HepG2 (cell line): ENCODE measurements at regions not wholly inside any gene's neighbourhood (a gene's known extent, or its start where the extent isn't known, plus 50 kb on each side); places are given as distances from the start of the nearest gene placed in this dataset.

Experiments
- ATAC-seq: fragments of 200-7000 bp; cut with Tn5 transposase; 3 replicates; pipeline ENCODE4 v1.9.1; 2020; ENCODE audit warnings: mild to moderate bottlenecking, moderate library complexity
- BruUV-seq: library from RNA; stranded (reverse); fragments of 400-500 nt; replicated peaks from 2 replicates; lab custom pipeline; 2021; lab: Mats Ljungman, UMichigan
- CTCF ChIA-PET: fragments of 300-600 bp; formaldehyde crosslinking; extraction: SDS; loops from one replicate; lab custom pipeline; 2021; ENCODE audit warnings: low total read pairs, inconsistent platforms, low intra/inter-chr PET ratio; lab: Yijun Ruan, JAX
- POLR2A ChIA-PET: fragments of 350-600 bp; sonication (Branson Sonifier 250); formaldehyde crosslinking; loops from one replicate; lab custom pipeline; 2020; ENCODE audit warnings: antibody characterized with exemption, inconsistent platforms; lab: Yijun Ruan, JAX
- DNase-seq: peaks from one replicate; pipeline ENCODE4 v3.0.0-alpha.2; 2015; ENCODE audit warnings: low spot score
- FAIRE-seq: peaks from 3 replicates; lab custom pipeline; 2011; peaks lifted over from hg19 to GRCh38; lab: Jason Lieb, UNC
- H2AFZ ChIP-seq: one replicate; pipeline ENCODE4 v1.6.1; 2011; ENCODE audit warnings: low read length, inconsistent platforms
- H3K27ac ChIP-seq: fragments of 300-600 bp; 3 replicates; pipeline ENCODE4 v1.8.0; 2011; ENCODE audit warnings: mixed run types, mild to moderate bottlenecking, mixed read lengths, low read length, inconsistent platforms; ENCODE audit not compliant: insufficient read depth; ENCODE audit errors: extremely low read length
- H3K27me3 ChIP-seq, 2 experiments: fragments of 200-600 bp in 1 of 2; 2 replicates in 1 of 2; 3 replicates in 1 of 2; pipeline versions ENCODE4 v1.6.0 to v1.8.0; 2011; ENCODE audit warnings: low read length in 2 of 2, mild to moderate bottlenecking in 2 of 2, moderate library complexity in 2 of 2, inconsistent platforms in 1 of 2; ENCODE audit not compliant: insufficient read depth in 2 of 2, control insufficient read depth in 1 of 2
- H3K36me3 ChIP-seq, 2 experiments: fragments of 200-600 bp in 1 of 2; replicated peaks in 1 of 2; 2 replicates in 1 of 2; 3 replicates in 1 of 2; pipeline versions ENCODE4 v1.5.1 to v1.8.0; 2011; ENCODE audit warnings: low read length in 2 of 2, inconsistent platforms in 1 of 2; ENCODE audit not compliant: insufficient read depth in 2 of 2, control insufficient read depth in 1 of 2
- H3K4me1 ChIP-seq: 2 replicates; pipeline ENCODE4 v1.5.1; 2012; ENCODE audit warnings: low read length, inconsistent platforms; ENCODE audit not compliant: insufficient read depth
- H3K4me2 ChIP-seq: 2 replicates; pipeline ENCODE4 v1.6.0; 2011; ENCODE audit warnings: low read depth, low read length, inconsistent platforms
- H3K4me3 ChIP-seq, 3 experiments: fragments of 200-600 bp in 1 of 3; sonication (generic), shearing (Covaris generic) in 1 of 3; replicated peaks in 1 of 3; 2 replicates each; pipeline ENCODE4 v1.5.1; 2011 to 2016; ENCODE audit warnings: low read length in 3 of 3, inconsistent platforms in 2 of 3, low read depth in 2 of 3, mild to moderate bottlenecking in 2 of 3, control low read depth in 1 of 3, mixed read lengths in 1 of 3; ENCODE audit not compliant: insufficient read depth in 1 of 3
- H3K79me2 ChIP-seq: one replicate; pipeline ENCODE4 v1.6.1; 2011; ENCODE audit warnings: low read length, inconsistent platforms; ENCODE audit not compliant: insufficient read depth
- H3K9ac ChIP-seq: 2 replicates; pipeline ENCODE4 v1.6.0; 2011; ENCODE audit warnings: mild to moderate bottlenecking, low read depth, low read length, inconsistent platforms; ENCODE audit not compliant: insufficient read depth
- H3K9me3 ChIP-seq: 2 replicates; pipeline ENCODE4 v1.5.1; 2012; ENCODE audit warnings: mild to moderate bottlenecking, low read length
- H4K20me1 ChIP-seq: 2 replicates; pipeline ENCODE4 v1.6.0; 2011; ENCODE audit warnings: inconsistent platforms, mild to moderate bottlenecking, low read length, moderate library complexity; ENCODE audit not compliant: insufficient read depth
- HOXA9 ChIP-seq: sonication (generic); formaldehyde crosslinking; IDR thresholded peaks from 2 replicates; pipeline ENCODE4 v1.8.1; 2022; ENCODE audit warnings: missing genetic modification reagents, mild to moderate bottlenecking, moderate library complexity, borderline replicate concordance
- KLF12 ChIP-seq: sonication (generic); formaldehyde crosslinking; IDR thresholded peaks from 2 replicates; pipeline ENCODE4 v1.4.0; 2020; ENCODE audit warnings: missing genetic modification reagents, borderline replicate concordance
- KLF9 ChIP-seq: IDR thresholded peaks from 2 replicates; pipeline ENCODE4 v1.6.1; 2016; ENCODE audit warnings: low read depth
- RORA ChIP-seq: sonication (generic); formaldehyde crosslinking; IDR thresholded peaks from 2 replicates; pipeline ENCODE4 v1.5.0; 2020; ENCODE audit warnings: mild to moderate bottlenecking, missing genetic modification reagents, moderate library complexity
- ZFP36L2 ChIP-seq: sonication (generic); formaldehyde crosslinking; IDR thresholded peaks from 2 replicates; pipeline ENCODE4 v1.4.0; 2020; ENCODE audit warnings: missing genetic modification reagents
- ZFP90 ChIP-seq: sonication (generic); formaldehyde crosslinking; IDR thresholded peaks from 2 replicates; pipeline ENCODE4 v1.8.0; 2022; ENCODE audit warnings: missing genetic modification reagents, mild to moderate bottlenecking, inconsistent platforms, borderline replicate concordance
- ZFYVE20 ChIP-seq: sonication (generic); formaldehyde crosslinking; IDR thresholded peaks from 2 replicates; pipeline ENCODE4 v1.8.0; 2023; ENCODE audit warnings: low read depth, mild to moderate bottlenecking, moderate library complexity, missing genetic modification reagents, borderline replicate concordance
- ZNF136 ChIP-seq: sonication (generic); formaldehyde crosslinking; IDR thresholded peaks from 2 replicates; pipeline ENCODE4 v1.8.1; 2022; ENCODE audit warnings: low read depth, mild to moderate bottlenecking, moderate library complexity, missing genetic modification reagents
- ZNF138 ChIP-seq: sonication (generic); formaldehyde crosslinking; IDR thresholded peaks from 2 replicates; pipeline ENCODE4 v1.5.0; 2020; ENCODE audit warnings: mild to moderate bottlenecking, low read depth, missing genetic modification reagents
- ZNF780A ChIP-seq: sonication (generic); formaldehyde crosslinking; IDR thresholded peaks from 2 replicates; pipeline ENCODE4 v1.8.0; 2022; ENCODE audit warnings: mild to moderate bottlenecking, missing genetic modification reagents, moderate library complexity
- ZNF781 ChIP-seq: sonication (generic); formaldehyde crosslinking; IDR thresholded peaks from 2 replicates; pipeline ENCODE4 v1.5.1; 2020; ENCODE audit warnings: borderline replicate concordance, mild to moderate bottlenecking, missing genetic modification reagents; ENCODE audit errors: not compliant biosample characterization
- WGBS: methylation state at CpG from one replicate; pipeline ENCODE4 v1.1.6; 2017; ENCODE audit warnings: low lambda C conversion rate; 5-methylcytosine and 5-hydroxymethylcytosine counted together
- in situ Hi-C: cut with HindIII; loops from 2 replicates; pipeline ENCODE4 v1.10.0; 2017; ENCODE audit warnings: low pct_unique_long_range_greater_than_20kb; ENCODE audit not compliant: extremely low pct_ligation_motif_present
- intact Hi-C: fragments of 100-400 bp; cut with micrococcal nuclease; formaldehyde crosslinking; loops from one replicate; pipeline ENCODE4 v1.10.0; 2022; ENCODE audit not compliant: unreplicated experiment
- TF ChIP-seq, protein P1 (sequence below), 2 experiments: fragments of 450-650 bp in 1 of 2; sonication (generic) in 1 of 2; formaldehyde crosslinking in 1 of 2; IDR thresholded peaks; 2 replicates each; pipeline versions ENCODE4 v1.6.1 to v1.8.0; 2016 to 2022; ENCODE audit warnings: antibody characterized with exemption in 1 of 2, mild to moderate bottlenecking in 1 of 2, missing genetic modification reagents in 1 of 2
- TF ChIP-seq, protein P2 (sequence below): sonication (generic); formaldehyde crosslinking; IDR thresholded peaks from 2 replicates; pipeline ENCODE4 v1.9.0; 2021; ENCODE audit warnings: missing genetic modification reagents, mild to moderate bottlenecking, borderline replicate concordance

DNA sequence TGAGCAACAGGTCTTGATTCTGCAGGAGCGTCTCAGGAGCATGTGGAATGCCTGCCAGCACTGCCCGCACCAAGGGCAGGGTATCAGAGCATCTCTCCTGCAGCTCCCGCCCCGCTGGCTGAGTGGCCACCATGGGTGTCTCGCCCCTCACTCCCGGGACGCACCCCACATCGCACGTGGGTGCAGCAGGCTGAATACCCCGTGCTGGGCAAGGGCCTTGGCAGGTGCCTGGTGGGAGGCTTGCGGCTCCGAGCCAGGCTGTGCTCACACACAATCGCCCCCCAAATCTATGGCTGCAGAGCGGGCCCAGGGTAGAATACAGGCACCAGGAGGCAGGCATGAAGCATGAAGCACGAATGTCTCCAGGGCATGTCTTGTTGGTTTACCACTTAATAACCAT is 103.9 kb upstream of the TMEM132D start:
- no peak overlapping the region for H3K4me3 ChIP-seq
- intact Hi-C loops, result no loop called here
- no peaks in the 10 kb centered on the region for H3K79me2 ChIP-seq
- no peaks in the 10 kb centered on the region for H3K9me3 ChIP-seq
- no TSS peak for BruUV-seq
- POLR2A ChIA-PET, result no interaction called here
- TF ChIP-seq KLF12 (CRISPR knock-in tag) (no peak), ZFP90 (no peak), ZFYVE20 (CRISPR knock-in tag) (no peak), ZNF136 (CRISPR knock-in tag) (no peak), ZNF138 (CRISPR knock-in tag) (no peak), ZFP36L2 (CRISPR knock-in tag) (no peak), KLF9 (CRISPR knock-in tag) (no peak), RORA (CRISPR knock-in tag) (no peak), HOXA9 (no peak), ZNF780A (CRISPR knock-in tag) (no peak), ZNF781 (CRISPR knock-in tag) (no peak)
- TF ChIP-seq, protein P1, sequence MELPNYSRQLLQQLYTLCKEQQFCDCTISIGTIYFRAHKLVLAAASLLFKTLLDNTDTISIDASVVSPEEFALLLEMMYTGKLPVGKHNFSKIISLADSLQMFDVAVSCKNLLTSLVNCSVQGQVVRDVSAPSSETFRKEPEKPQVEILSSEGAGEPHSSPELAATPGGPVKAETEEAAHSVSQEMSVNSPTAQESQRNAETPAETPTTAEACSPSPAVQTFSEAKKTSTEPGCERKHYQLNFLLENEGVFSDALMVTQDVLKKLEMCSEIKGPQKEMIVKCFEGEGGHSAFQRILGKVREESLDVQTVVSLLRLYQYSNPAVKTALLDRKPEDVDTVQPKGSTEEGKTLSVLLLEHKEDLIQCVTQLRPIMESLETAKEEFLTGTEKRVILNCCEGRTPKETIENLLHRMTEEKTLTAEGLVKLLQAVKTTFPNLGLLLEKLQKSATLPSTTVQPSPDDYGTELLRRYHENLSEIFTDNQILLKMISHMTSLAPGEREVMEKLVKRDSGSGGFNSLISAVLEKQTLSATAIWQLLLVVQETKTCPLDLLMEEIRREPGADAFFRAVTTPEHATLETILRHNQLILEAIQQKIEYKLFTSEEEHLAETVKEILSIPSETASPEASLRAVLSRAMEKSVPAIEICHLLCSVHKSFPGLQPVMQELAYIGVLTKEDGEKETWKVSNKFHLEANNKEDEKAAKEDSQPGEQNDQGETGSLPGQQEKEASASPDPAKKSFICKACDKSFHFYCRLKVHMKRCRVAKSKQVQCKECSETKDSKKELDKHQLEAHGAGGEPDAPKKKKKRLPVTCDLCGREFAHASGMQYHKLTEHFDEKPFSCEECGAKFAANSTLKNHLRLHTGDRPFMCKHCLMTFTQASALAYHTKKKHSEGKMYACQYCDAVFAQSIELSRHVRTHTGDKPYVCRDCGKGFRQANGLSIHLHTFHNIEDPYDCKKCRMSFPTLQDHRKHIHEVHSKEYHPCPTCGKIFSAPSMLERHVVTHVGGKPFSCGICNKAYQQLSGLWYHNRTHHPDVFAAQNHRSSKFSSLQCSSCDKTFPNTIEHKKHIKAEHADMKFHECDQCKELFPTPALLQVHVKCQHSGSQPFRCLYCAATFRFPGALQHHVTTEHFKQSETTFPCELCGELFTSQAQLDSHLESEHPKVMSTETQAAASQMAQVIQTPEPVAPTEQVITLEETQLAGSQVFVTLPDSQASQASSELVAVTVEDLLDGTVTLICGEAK (IDR thresholded peaks at IDR 0.05), result no peak
- TF ChIP-seq, protein P1 (CRISPR knock-in tag; IDR thresholded peaks at IDR 0.05), result no peak
- TF ChIP-seq, protein P2, sequence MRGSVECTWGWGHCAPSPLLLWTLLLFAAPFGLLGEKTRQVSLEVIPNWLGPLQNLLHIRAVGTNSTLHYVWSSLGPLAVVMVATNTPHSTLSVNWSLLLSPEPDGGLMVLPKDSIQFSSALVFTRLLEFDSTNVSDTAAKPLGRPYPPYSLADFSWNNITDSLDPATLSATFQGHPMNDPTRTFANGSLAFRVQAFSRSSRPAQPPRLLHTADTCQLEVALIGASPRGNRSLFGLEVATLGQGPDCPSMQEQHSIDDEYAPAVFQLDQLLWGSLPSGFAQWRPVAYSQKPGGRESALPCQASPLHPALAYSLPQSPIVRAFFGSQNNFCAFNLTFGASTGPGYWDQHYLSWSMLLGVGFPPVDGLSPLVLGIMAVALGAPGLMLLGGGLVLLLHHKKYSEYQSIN (CRISPR knock-in tag), result no peak
- H3K9ac ChIP-seq, result no peak overlapping the region
- no peak overlapping the region for H2AFZ ChIP-seq
- WGBS, result no CpG with 5 or more reads among the region's 15 CpGs
- CTCF ChIA-PET, result no interaction called here
- DNase-seq (no peak), ATAC-seq (no peak), FAIRE-seq (no peak)
- in situ Hi-C loops, result no loop called here
- peaks cover 3 to 44% of the 10 kb centered on the region in 2 experiments; a peak in 3 of 5 replicates for H3K27me3 ChIP-seq
- no peaks in the 10 kb centered on the region for H3K4me1 ChIP-seq
- no peak overlapping the region for H3K27ac ChIP-seq
- no peak overlapping the region for H3K4me2 ChIP-seq
- H3K36me3 ChIP-seq, result no peaks in the 10 kb centered on the region
- H4K20me1 ChIP-seq, result no peaks in the 10 kb centered on the region
